GM18858 (cell line): ENCODE measurements at regions not wholly inside any gene's neighbourhood (a gene's known extent, or its start where the extent isn't known, plus 50 kb on each side); places are given as distances from the start of the nearest gene placed in this dataset.

Experiments
- ATAC-seq: cut with Tn5 transposase; IDR thresholded peaks from one replicate; pipeline ENCODE4 v1.9.1; 2021; ENCODE audit not compliant: unreplicated experiment

DNA sequence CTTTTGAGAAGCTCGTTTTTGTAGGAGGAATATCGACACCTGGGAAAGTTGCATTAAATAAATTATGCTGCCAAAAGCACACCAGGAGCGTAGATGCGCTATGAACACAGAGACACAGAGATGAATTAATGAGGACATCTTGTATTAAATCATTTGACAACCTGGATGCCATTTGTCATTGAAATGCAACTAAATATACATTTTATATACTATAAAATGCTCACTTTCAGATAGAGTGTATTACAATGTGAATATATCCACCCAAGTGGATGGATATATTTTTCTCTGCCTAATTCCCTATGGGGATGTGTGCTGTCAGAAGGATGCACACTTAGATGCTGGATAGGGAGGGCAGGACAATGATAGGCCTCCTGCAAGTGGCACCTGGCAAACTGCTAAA, 426.2 kb downstream of the RIT2 start:
- no peak for ATAC-seq
